CD4-positive, alpha-beta T cell treated with Interferon gamma for 1 hour (primary cell): ENCODE measurements at regions not wholly inside any gene's neighbourhood (a gene's known extent, or its start where the extent isn't known, plus 50 kb on each side); places are given as distances from the start of the nearest gene placed in this dataset.

Experiments used
- DNase-seq: peaks from one replicate; pipeline ENCODE4 v3.0.0-alpha.2; 2020

- DNase-seq, result no peak
Measured at GRCh38 chr21:16243396-16243795, 513.6 kb downstream of the USP25 start.

GRCh38 chr21:16248705-16249104 is 518.9 kb downstream of the USP25 start:
- no peak for DNase-seq

GRCh38 chr21:16250273-16250672 is 520.5 kb downstream of the USP25 start:
- DNase-seq, result no peak

GRCh38 chr21:16258844-16259611 is 529.2 kb downstream of the USP25 start:
- DNase-seq, result no peak

GRCh38 chr21:16262091-16262490 is 532.3 kb downstream of the USP25 start:
- no peak for DNase-seq

- DNase-seq, result no peak
Measured at GRCh38 chr21:16264319-16264718, 534.5 kb downstream of the USP25 start.

GRCh38 chr21:16269476-16269875 is 539.7 kb downstream of the USP25 start:
- no peak for DNase-seq

- DNase-seq, result no peak
Measured at GRCh38 chr21:16279731-16280581, 550.2 kb downstream of the USP25 start.

- DNase-seq, result no peak
Measured at GRCh38 chr21:16280686-16281091, 550.9 kb downstream of the USP25 start.

- DNase-seq, result no peak
Measured at GRCh38 chr21:16283516-16283915, 553.7 kb downstream of the USP25 start.

GRCh38 chr21:16285605-16286126 is 555.9 kb downstream of the USP25 start:
- no peak for DNase-seq

- no peak for DNase-seq
Measured at GRCh38 chr21:16287046-16287445, 557.3 kb downstream of the USP25 start.

GRCh38 chr21:16291296-16291695 is 561.5 kb downstream of the USP25 start:
- no peak for DNase-seq

- no peak for DNase-seq
Measured at GRCh38 chr21:16294128-16294527, 564.3 kb downstream of the USP25 start.

- no peak for DNase-seq
Measured at GRCh38 chr21:16302851-16303282, 573.1 kb downstream of the USP25 start.

GRCh38 chr21:16304174-16305095 is 574.7 kb downstream of the USP25 start:
- no peak for DNase-seq

GRCh38 chr21:16305686-16306085 is 575.9 kb downstream of the USP25 start:
- DNase-seq, result no peak

- no peak for DNase-seq
Measured at GRCh38 chr21:16307256-16307655, 577.5 kb downstream of the USP25 start.

GRCh38 chr21:16308269-16308668 is 578.5 kb downstream of the USP25 start:
- DNase-seq, result no peak

- no peak for DNase-seq
Measured at GRCh38 chr21:16309250-16309971, 579.6 kb downstream of the USP25 start.

GRCh38 chr21:16310176-16310575 is 580.4 kb downstream of the USP25 start:
- DNase-seq, result no peak

- DNase-seq, result no peak
Measured at GRCh38 chr21:16311229-16311628, 581.4 kb downstream of the USP25 start.
